HG02938 (cell line): ENCODE measurements at regions not wholly inside any gene's neighbourhood (a gene's known extent, or its start where the extent isn't known, plus 50 kb on each side); places are given as distances from the start of the nearest gene placed in this dataset.
"Not testable (repeated sequence)": the region's sequence is repeated elsewhere in the genome, so short reads cannot be mapped to it uniquely, and the experiment has no call there.

Source experiments
- ATAC-seq: cut with Tn5 transposase; IDR thresholded peaks from one replicate; pipeline ENCODE4 v1.9.1; 2021; ENCODE audit warnings: mild to moderate bottlenecking, moderate library complexity; ENCODE audit not compliant: unreplicated experiment

DNA sequence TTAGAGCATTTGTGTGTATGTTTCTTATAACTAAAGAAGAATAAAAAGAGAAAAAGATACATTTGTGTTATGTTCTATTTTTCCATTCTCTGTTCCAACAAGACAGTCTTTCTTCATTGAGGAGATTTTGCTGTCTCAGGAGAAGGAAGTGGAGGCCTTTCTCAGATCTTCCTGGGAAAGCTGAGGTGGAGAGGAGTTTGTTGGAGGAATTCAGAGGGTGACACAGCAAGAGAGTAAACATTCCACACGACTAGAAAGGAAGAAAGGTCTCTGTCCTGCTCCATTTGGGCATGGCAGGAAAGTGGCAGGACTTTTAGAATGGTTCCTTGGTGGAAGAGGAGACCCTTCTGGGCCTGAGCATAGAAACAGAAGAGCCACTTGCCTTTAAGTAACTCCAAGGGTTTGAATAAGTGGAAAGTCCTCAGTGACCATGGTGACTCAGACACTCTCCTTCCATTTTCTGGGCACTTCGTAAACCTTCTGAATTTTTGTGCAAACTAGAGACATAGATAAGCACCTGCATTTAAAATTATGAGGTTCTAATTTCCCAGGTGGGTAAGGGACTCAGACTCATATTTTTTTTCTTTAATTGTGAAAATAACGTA lies 52.3 kb upstream of the COL5A2 start:
- no peak for ATAC-seq

DNA sequence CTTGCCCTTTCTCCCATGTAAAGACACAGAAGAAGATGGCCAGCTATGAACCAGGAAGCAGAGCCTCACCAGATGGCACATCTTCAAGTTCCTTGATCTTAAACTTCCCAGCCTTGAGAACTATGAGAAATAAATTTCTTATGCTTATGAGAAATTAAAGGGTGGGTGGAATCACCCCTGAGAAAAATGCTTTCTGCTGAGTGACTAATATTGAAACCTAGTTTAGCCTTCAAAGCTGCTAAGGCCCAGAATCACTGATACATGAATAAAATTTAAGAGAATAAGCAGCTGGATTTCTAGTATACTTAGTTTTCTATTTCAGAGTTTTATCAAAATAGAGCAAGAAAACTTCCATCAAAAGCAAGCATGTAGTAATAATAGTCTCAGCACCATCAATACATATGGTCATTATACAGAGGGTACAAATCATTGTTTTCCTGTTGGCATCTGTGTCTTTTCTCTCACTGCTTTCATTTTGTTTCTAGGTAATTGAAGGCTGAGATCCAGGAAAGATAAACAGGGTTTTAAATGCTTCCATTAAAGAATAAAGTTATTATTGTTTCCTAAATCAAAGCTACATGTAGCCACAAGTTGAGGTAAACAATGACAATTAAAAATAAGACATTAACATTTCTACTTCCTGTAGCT lies 53.3 kb upstream of the COL5A2 start:
- ATAC-seq, result peak; percentile 88

GRCh38 chr2:189233527-189233926 lies 54.0 kb upstream of the COL5A2 start:
- no peak for ATAC-seq

DNA sequence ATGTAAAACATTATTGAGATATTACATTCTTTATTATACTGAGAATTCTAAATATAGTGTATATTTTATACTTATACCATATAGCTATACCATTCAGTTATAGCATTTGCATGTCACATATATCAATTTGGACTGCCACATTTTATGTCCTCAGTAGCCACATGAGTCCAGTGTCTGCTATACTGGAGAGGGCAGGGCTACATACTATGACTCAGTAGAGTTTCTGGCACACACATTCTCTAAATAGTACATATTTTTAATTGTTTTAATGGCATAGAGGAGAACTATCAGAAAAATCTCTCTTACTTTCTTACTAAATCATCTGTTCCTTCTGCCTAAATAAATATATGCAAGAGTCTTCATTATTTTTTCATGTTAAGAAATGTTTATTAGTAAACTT lies 55.4 kb upstream of the COL5A2 start:
- no peak for ATAC-seq

DNA sequence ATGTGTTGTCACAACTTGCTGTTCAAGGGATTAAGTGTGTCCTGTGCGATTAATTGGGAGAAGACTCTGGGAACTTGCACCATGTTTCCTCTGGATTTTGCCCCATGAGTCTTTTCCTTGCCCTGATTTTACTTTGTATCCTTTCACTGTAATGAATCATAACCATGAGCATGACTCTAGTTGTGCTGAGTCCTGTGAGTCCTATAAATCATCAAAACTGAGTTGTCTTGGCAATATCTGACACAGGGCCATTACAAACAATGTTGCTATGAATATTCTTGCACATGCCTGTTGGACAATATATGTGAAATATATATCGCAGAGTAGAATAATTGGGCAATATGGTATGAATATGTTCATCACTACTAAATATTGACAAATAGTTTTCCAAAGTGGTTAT lies 56.5 kb upstream of the COL5A2 start:
- no peak for ATAC-seq

GRCh38 chr2:189238903-189239302 lies 59.3 kb upstream of the COL5A2 start:
- no peak for ATAC-seq

DNA sequence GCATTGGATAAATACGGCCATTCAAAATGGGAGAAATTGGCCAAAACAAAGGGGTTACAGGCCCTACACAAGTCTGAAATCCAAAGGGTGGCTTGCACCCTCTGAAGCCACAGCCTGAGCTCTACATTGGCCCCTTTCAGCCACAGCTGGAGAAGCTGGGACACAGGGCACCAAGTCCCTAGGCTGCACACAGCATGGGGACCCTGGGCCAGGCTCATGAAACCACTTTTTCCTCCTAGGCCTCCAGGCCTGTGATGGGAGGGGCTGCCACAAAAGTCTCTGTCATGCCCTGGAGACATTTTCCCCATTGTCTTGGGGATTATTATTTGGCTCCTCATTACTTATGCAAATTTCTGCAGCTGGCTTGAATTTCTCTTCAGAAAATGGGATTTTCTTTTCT lies 64.3 kb upstream of the COL5A2 start:
- ATAC-seq, result not testable (repeated sequence)

DNA sequence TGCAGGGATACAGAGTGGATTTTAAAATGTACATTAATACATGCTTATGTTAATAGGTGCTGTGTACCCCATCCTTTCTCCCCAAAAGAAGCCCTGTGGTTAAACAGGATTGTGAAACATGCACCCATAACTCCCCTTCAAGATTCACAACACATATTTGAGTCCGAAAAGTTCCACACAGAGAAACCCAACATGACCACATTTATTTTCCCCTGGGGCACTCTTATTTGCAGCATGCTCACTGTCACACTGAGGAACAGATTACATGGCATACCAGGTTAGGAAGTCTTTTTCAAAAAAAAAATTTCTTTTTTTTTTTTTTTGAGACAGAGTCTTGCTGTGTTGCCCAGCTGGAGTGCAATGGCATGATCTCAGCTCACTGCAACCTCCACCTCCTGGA lies 67.7 kb upstream of the COL5A2 start:
- ATAC-seq, result no peak

DNA sequence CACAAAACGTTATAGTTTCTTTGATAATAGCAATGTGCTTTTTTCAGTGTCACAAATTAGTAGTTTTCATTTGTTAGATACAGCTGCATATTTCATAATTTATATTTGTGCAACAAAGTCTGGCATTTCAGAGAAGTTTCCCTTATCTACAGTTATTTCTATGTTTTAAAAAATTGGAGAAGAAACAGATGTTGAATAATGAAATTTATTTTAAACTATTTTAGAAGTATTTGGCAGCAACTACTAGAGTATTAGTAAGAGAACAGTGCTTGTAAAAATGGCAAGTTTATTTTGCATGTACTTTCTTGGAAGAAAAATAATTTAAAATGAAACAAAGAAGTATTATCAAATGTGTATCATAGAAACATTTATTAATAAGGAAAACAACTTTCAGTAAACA lies 68.6 kb upstream of the COL5A2 start:
- no peak for ATAC-seq

DNA sequence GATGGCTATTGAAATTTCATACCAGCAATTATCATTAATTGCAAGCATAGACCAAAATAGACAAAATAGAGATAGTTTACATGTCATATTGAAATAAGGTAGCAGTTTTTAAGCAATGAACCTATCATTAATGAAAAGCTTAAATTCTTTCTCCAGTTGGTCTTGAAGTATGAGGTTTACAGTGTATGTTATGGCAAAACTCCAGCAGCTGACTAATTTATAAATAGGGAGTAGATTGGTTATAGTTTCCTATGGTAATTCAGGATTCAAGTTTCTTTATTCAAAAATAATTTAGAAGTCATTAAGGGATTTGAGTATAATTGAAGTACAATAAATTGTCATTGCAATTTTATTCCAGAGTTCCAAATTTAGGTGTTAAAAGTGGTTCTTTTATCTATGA lies 69.6 kb upstream of the COL5A2 start:
- ATAC-seq, result no peak

DNA sequence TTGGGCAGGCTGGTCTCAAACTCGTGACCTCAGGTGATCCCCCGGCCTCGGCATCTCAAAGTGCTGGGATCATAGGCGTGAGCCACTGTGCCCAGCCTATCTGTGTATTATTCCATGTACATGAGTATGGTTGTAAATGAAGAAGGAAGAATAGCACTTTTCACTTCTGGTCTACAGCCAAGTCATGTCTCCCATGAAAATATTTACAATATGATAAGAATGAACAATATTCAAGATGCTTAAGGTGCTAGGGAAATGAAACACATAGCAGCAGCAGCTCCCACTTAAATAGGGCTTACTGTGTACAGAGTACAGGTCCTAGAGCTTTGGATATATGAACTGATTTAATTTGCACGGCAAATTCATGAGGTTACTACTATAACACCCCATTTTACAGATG lies 70.3 kb upstream of the COL5A2 start:
- ATAC-seq, result no peak

DNA sequence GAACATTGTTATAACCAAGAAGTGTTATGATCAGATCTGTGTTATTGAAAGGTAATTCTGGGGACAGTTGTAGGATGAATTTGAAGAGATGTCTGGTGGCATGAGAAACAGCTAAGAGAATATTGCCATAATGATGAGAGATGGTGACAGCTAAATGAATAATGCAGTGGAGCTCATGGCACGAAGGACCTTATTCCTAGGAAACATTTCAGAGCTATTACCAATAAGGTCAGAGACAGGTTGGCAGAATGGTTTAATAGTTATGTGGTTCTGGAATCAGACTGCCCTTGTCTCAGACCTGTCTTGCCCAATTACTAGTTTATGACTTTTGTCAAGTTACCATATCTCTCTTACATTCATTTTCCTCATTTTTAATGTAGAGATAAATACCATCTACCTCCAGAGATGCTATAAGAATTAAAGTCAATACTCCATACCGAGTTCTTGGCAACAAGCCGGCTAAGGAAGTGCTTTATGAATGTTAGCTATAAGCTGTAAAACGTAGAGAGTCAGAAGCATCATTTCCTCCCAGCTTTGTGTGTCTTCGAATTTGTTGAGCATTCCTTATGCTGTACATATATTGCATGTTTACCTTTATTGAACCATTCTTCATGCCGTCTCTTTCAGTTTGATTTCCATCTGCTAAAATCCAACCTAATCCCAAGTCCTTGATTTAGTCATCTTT lies 73.6 kb upstream of the COL5A2 start:
- ATAC-seq, result no peak

- no peak for ATAC-seq
These were observed 74.3 kb upstream of the COL5A2 start for GRCh38 chr2:189253836-189254235.

DNA sequence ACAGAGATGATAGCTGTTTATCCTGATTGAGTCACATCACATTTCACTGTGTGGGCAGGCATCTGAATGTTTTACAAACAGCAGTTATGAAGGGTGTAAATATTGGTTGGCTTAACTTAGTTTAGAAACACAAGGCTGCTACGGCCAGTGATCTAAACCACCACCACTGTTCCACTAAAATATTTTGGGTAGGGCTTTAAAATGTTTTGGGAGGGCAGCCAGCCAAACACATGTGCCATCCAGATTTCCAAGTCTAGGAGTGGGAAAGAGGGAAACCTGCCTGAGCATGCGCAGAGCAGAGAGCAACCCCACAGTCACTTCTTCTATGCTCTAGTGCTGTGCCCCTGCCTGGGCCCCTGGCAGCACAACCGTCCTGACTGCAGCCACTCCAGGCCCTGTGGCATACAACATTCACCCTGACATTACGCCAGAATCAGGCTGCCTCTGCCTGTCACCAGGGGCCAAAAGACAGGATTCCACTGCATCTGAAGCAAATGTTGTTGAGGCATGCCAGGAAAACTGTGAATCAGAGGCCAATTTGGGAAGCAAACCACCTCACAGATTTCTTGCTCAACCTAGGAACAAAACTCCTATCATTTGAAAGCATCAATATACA lies 74.8 kb upstream of the COL5A2 start:
- ATAC-seq, result no peak

- ATAC-seq, result no peak
These were observed 76.2 kb upstream of the COL5A2 start for GRCh38 chr2:189255711-189256110.

GRCh38 chr2:189258616-189259365 lies 79.2 kb upstream of the COL5A2 start:
- no peak for ATAC-seq

DNA sequence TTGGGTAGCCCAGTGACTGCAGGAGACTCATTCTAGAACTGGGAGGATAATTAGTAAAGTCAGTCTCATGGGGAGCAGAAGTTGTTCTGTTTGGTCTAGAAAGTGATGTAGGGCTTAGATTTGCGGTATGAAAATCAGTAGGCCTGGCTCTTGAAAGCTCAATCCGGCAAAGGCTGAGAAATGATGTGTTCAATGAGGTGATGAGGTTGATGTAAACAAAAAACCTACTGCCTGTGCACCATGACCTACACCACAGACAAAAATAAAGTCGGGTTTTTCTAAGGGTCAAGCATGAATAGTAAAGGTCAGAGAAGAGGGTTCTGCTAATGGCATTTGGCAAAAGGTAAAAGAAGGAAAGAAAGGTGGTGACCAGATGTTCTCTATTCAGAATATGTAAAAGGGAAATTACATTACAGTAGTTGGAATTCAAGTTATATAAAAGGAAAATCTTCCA lies 80.8 kb upstream of the COL5A2 start:
- ATAC-seq, result peak; percentile 44

DNA sequence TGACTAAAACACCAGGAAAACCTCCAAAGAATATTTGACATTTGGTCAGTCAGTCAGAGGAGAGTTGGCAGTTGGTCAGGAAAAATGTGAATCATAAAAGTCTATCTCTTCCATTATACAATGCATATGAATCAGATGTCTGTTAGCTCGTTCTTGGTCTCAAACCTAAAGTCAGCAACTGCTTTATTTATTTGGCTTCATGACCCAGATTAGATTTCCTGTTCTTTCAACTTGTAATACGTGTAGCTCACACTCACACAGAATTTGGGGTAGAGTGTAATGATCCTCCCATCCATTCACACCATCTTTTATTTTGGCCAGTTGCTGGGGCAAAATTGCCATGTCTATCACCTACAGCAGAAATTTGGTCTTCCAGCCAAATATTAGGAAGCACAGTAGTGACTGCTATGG lies 81.9 kb upstream of the COL5A2 start:
- no peak for ATAC-seq

DNA sequence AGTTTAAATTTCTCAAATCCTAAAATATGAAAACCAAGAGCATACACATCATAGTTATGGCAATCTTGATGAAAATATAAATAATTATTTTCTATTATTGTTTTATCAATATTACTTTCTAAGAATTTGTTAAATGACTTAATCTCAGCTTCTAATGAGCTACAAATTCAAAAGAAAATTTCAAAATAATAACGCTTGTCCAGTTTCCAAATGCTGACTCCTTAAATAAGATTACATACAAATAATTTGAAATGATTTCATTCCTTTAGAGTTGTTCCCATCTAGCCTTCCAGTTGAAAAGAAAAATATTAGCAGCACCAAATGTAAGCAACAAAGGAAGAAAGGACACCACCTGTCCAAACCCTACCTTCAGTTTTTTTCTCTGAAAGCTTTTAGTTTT lies 82.4 kb upstream of the COL5A2 start:
- ATAC-seq, result no peak

DNA sequence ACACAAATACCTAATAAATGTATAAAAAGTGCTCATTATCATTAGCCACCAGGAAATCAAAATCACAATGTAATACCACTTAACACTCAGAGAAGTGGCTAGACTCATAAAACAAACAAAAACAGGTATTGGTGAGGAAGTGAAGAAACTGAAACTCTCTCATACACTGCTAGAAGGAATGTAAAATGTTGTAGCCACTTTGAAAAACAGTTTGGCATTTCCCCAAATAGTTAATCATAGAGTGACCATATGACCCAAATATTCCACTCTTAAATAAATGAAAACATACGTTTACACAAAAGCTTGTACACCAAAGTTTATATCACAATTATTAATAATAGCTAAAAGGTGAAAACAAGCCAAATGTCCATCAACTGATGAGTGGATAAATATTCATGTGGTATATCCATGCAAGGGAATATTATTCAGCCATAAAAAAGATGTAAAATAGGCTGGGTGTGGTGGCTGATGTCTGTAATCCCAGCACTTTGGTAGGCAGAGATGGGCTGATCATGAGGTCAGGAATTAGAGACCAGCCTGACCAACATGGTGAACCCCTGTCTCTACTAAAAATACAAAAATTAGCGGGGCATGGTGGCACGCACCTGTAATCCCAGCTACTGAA lies 86.2 kb upstream of the COL5A2 start:
- no peak for ATAC-seq

DNA sequence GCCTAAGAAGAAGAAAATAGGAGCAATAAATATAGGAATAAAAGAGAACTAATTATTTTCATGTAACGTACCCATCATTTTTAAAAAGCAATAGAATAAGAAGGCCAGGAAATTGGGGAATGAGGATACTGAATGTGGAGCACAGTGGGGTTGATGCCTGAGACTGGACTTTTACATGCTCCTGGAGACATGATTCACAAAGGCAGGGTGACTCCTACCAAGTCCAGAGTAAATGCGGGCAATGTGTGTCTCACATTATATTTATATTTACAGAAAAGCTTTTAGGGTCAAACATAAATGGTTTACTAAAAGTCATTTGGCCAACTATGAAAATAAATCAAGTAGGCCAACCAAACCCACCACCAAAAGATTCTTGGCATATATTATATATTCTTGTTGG lies 87.9 kb upstream of the COL5A2 start:
- no peak for ATAC-seq
